GM18870 (cell line): ENCODE measurements at regions not wholly inside any gene's neighbourhood (a gene's known extent, or its start where the extent isn't known, plus 50 kb on each side); places are given as distances from the start of the nearest gene placed in this dataset.

ENCODE experiments used
- ATAC-seq: cut with Tn5 transposase; IDR thresholded peaks from one replicate; pipeline ENCODE4 v1.9.1; 2021; ENCODE audit warnings: moderate library complexity; ENCODE audit not compliant: unreplicated experiment

DNA sequence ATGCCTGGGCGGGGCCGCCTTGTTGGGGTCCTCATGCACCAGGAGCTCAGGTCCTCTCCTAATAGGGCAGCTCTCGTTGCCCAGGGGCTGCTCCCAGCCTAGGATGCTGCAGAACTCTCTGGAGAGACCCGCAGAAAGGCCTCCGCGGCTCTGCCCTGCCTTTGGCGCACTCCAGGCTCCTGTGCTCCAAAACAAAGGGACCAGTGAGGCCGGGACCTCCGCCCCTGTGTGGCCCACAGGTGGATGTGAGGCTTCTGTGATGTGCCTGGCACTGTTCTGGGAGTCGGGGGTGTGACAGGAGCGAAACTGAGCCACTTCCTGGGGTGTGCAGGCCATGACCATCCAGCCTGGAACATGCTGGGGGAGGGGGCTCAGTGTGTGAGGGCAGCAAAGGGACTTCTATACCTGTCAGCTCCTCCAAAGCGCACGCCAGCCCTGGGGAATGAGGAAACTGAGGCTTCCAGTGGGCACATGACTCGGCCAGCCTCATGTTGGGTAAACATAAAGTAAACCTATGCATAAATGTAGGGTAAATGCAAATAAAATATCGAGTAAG lies 153.2 kb downstream of the IRF8 start:
- no peak for ATAC-seq

DNA sequence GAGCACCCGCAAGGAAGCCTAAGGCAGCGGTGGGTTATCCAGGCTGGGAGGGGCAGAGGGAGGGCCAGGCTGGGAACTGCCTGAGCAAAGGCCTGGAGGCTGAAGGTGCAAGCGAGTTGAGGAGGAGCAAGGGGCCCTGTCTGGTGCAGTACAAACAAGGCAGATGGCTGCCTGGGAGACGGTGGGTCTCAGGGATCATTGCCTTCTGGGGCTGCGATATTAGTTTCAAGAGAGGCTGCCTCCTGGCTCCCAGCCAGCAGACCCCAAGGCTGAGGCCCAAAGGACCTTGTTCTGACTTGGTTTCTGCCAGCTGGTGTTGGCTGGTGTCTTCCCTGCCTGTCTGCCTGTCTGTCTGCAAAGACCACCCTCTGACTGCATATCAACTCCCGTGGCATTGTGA lies 154.0 kb downstream of the IRF8 start:
- ATAC-seq = no peak

GRCh38 chr16:86059253-86060171 lies 160.6 kb downstream of the IRF8 start:
- ATAC-seq = no peak

GRCh38 chr16:86060381-86061317 lies 161.7 kb downstream of the IRF8 start:
- ATAC-seq = no peak

GRCh38 chr16:86061318-86061695 lies 162.3 kb downstream of the IRF8 start:
- no peak for ATAC-seq

- ATAC-seq = no peak
Observed at GRCh38 chr16:86061721-86062120, 162.8 kb downstream of the IRF8 start.

DNA sequence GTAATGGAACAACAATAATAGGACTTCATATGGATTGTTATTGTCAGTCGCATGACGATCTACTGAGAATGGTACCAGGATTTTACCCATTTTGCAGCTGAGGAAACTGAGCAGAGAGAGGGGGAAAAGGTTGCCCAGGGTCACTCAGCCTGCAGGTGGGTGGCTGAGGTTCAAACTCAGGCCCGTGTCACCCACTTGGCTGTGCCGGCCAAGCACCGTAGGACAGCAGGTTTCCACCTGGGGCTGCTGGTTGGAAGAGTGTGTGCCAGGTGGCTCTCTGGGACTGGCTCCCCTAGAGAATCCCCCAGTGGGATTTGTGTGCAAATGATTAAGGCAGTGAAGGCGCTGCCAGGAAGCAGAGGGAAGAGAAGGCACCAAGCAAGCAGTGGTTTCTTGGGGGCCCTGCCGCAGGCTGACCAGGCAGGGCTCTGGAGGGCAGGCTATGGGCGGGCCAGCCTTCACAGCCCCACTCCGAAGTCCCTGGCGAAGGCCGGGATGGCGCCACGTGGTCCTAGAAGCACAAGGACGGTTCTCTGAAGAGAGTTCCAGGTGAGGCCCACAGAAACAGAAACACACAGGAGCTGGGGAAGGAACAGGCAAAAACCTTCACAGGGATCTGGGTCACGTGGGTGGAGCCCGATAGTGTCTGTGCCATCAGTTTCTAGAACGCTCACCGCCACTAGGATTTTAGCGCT lies 163.5 kb downstream of the IRF8 start:
- ATAC-seq = no peak

- no peak for ATAC-seq
Observed at GRCh38 chr16:86063760-86064405, 164.9 kb downstream of the IRF8 start.

GRCh38 chr16:86064431-86065250 lies 165.7 kb downstream of the IRF8 start:
- no peak for ATAC-seq

- ATAC-seq = no peak
Observed at GRCh38 chr16:86065711-86066110, 166.7 kb downstream of the IRF8 start.

DNA sequence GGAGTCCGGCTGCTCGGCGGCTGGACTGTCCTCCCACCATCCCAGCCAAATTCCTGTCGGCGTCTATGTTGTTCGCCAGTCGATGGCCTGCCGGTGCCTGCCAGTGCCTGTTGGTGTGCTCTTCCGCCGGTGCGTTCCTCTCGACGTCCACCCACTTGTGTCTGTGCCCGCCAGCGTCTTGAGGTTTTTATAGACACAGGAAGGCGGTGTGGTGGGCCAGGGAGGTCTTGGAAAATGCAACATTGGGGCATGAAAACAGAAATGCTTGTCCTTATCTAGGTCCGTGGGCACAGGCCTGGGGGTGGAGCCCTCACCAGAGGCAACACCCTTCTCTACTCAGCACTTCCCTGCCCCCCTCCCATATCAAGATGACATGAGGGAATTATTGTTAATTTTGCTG lies 167.8 kb downstream of the IRF8 start:
- ATAC-seq = no peak

DNA sequence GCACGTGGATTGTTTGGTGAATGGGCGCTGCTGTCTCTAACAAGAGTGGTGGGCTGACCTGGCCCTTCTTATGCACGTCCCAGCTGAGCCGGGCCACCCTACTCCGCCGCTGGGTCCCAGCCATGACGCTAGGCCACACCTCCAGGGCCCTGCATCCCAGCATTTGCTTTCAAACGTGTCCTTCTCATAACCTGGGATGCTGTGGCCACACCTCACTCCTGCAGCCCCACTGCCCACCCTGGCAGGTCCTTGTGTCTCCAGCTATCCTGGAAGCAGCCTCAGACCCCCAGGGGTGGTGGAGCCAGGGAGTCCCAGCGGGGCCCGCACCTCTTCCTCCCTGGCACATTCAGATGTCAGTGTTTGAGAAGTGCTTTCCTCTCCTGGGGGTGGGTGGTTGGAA lies 168.6 kb downstream of the IRF8 start:
- no peak for ATAC-seq

DNA sequence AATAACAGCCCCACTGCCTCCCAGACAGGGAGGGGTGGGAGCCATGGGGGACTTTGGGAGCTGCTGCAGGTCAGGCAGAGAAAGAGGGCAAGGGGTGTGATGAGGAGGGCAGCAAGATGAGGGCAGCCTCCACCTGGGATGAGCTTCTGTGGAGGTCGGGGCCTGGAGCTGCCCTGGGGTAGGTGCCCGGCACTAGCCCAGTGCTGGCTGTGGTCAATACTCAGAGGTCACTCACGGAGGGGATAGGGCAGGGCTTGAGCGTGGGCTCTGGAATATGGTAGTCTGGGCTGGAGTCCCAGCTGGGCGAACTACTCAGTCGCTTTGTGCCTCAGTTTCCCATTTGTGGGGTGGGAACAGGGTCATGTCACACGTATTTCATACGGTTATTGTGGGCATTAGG lies 169.0 kb downstream of the IRF8 start:
- no peak for ATAC-seq

DNA sequence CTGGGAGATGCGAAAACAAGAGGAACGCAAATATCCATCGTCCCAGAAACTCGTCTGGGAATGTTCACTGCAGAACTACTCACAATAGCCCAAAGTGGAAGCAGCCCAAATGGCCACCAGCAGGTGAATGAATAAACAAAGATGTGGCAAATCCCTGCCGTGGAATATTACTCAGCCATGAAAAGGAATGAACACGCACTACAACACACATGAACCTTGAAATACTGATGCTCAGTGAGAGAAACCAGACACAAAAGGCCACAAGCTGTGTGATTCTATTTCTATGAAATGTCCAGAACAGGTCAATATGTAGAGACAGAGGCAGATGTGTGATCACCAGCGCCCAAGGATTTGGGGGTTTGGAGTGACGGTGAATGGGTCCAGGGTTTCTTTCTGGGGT lies 169.8 kb downstream of the IRF8 start:
- ATAC-seq = no peak

GRCh38 chr16:86069736-86070298 lies 170.9 kb downstream of the IRF8 start:
- no peak for ATAC-seq

GRCh38 chr16:86070484-86070883 lies 171.5 kb downstream of the IRF8 start:
- no peak for ATAC-seq

GRCh38 chr16:86070971-86071370 lies 172.0 kb downstream of the IRF8 start:
- ATAC-seq = no peak

DNA sequence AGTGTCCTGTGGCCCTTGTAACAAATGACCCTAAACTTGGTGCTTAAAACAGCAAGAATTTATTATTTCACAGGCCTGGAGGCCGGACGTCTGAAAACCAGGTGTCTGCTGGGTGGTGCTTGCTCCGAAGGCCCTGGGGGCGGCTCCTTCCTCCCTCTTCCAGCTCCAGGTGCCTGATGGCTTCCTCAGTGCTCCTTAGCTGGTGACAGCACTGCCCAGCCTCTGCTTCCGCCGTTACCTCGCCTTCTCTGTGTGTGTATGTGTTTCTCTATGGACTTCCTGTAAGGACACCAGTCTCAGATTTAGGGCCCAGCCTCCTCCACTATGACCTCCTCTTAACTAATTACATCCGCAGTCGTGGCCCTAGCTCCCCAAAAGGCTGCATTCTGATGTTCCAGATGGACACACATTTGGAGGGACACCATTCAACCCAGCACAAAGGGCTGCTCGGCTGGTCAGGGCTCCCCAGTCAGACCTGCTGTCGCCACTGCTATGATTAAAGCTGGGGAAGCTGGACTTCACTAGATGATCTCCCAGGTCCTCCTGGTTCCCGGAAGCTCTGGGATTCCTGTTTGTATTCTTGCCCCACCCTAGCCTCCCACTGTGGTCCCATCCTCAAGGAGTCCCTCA lies 172.8 kb downstream of the IRF8 start:
- ATAC-seq = no peak
